ENCODE measurements at regions not wholly inside any gene's neighbourhood (a gene's known extent, or its start where the extent isn't known, plus 50 kb on each side); places are given as distances from the start of the nearest gene placed in this dataset.
"Not testable (repeated sequence)": the region's sequence is repeated elsewhere in the genome, so short reads cannot be mapped to it uniquely, and the experiment has no call there.

GRCh38 chr14:27278341-27278740 is 680.5 kb upstream of the NOVA1 start:
- DNase-seq, result no peak

GRCh38 chr14:27305441-27305945 is 707.7 kb upstream of the NOVA1 start:
- DNase-seq, result no peak

- not testable (repeated sequence) for DNase-seq
Measured at GRCh38 chr14:27312730-27313129, 714.9 kb upstream of the NOVA1 start.

- DNase-seq, result no peak
Measured at GRCh38 chr14:27314231-27314630, 716.4 kb upstream of the NOVA1 start.

- no peak for DNase-seq
Measured at GRCh38 chr14:27315477-27315876, 717.6 kb upstream of the NOVA1 start.

GRCh38 chr14:27315947-27316346 is 718.1 kb upstream of the NOVA1 start:
- DNase-seq, result no peak

GRCh38 chr14:27318774-27319420 is 721.1 kb upstream of the NOVA1 start:
- DNase-seq, result no peak

- DNase-seq, result no peak
Measured at GRCh38 chr14:27320261-27320660, 722.4 kb upstream of the NOVA1 start.

- DNase-seq, result no peak
Measured at GRCh38 chr14:27327095-27327494, 729.3 kb upstream of the NOVA1 start.

GRCh38 chr14:27338012-27338411 is 740.2 kb upstream of the NOVA1 start:
- DNase-seq, result no peak

GRCh38 chr14:27363036-27363435 is 765.2 kb upstream of the NOVA1 start:
- not testable (repeated sequence) for DNase-seq

- DNase-seq, result no peak
Measured at GRCh38 chr14:27366596-27366995, 768.8 kb upstream of the NOVA1 start.

- DNase-seq, result no peak
Measured at GRCh38 chr14:27367345-27367744, 769.5 kb upstream of the NOVA1 start.

- no peak for DNase-seq
Measured at GRCh38 chr14:27370074-27370473, 772.2 kb upstream of the NOVA1 start.

GRCh38 chr14:27370775-27371174 is 772.9 kb upstream of the NOVA1 start:
- DNase-seq, result no peak

- DNase-seq, result no peak
Measured at GRCh38 chr14:27371209-27371608, 773.4 kb upstream of the NOVA1 start.

GRCh38 chr14:27371868-27372267 is 774.0 kb upstream of the NOVA1 start:
- no peak for DNase-seq

- no peak for DNase-seq
Measured at GRCh38 chr14:27372771-27373170, 774.9 kb upstream of the NOVA1 start.

GRCh38 chr14:27384124-27384523 is 786.3 kb upstream of the NOVA1 start:
- no peak for DNase-seq

GRCh38 chr14:27386391-27386790 is 788.6 kb upstream of the NOVA1 start:
- DNase-seq, result no peak

GRCh38 chr14:27387463-27387862 is 789.6 kb upstream of the NOVA1 start:
- DNase-seq, result no peak

GRCh38 chr14:27389402-27389801 is 791.6 kb upstream of the NOVA1 start:
- DNase-seq, result no peak

- no peak for DNase-seq
Measured at GRCh38 chr14:27390155-27390554, 792.3 kb upstream of the NOVA1 start.

- DNase-seq, result no peak
Measured at GRCh38 chr14:27391331-27391730, 793.5 kb upstream of the NOVA1 start.

- DNase-seq, result no peak
Measured at GRCh38 chr14:27392153-27392552, 794.3 kb upstream of the NOVA1 start.
